GM23338 (cell line): ENCODE measurements at regions not wholly inside any gene's neighbourhood (a gene's known extent, or its start where the extent isn't known, plus 50 kb on each side); places are given as distances from the start of the nearest gene placed in this dataset.

Source experiments
- ATAC-seq: fragments of 200-7000 bp; cut with Tn5 transposase; 3 replicates; pipeline ENCODE4 v1.9.1; 2020
- DNase-seq: peaks from one replicate; pipeline ENCODE4 v3.0.0-alpha.2; 2015; ENCODE audit warnings: low spot score
- H2AFZ ChIP-seq: fragments of 200-600 bp; sonication (generic); 2 replicates; pipeline ENCODE4 v1.8.0; 2016; ENCODE audit warnings: antibody characterized with exemption, mild to moderate bottlenecking, moderate library complexity
- H3F3A ChIP-seq: fragments of 200-600 bp; sonication (generic); replicated peaks from 2 replicates; pipeline ENCODE4 v1.8.0; 2017; ENCODE audit warnings: antibody characterized with exemption, mixed run types, low read depth
- H3K27ac ChIP-seq: fragments of 200-600 bp; sonication (generic); 2 replicates; pipeline ENCODE4 v1.6.1; 2016; ENCODE audit warnings: low read depth
- H3K27me3 ChIP-seq: fragments of 200-600 bp; sonication (generic); 2 replicates; pipeline ENCODE4 v1.8.0; 2016; ENCODE audit warnings: mild to moderate bottlenecking, mixed run types, moderate library complexity; ENCODE audit not compliant: insufficient read depth
- H3K36me3 ChIP-seq: fragments of 200-600 bp; sonication (generic); 2 replicates; pipeline ENCODE4 v1.8.0; 2016; ENCODE audit warnings: mild to moderate bottlenecking; ENCODE audit not compliant: insufficient read depth
- H3K4me1 ChIP-seq: fragments of 200-600 bp; sonication (generic); 2 replicates; pipeline ENCODE4 v1.8.0; 2016; ENCODE audit warnings: mild to moderate bottlenecking, moderate library complexity; ENCODE audit not compliant: insufficient read depth
- H3K4me2 ChIP-seq: fragments of 200-600 bp; sonication (generic); 2 replicates; pipeline ENCODE4 v1.7.1; 2017; ENCODE audit warnings: mixed run types
- H3K4me3 ChIP-seq: fragments of 200-600 bp; sonication (generic); 2 replicates; pipeline ENCODE4 v1.6.1; 2016; ENCODE audit warnings: mixed run types
- H3K79me2 ChIP-seq: fragments of 200-600 bp; sonication (generic); replicated peaks from 2 replicates; pipeline ENCODE4 v1.8.0; 2017; ENCODE audit warnings: mild to moderate bottlenecking; ENCODE audit not compliant: insufficient read depth
- H3K9me2 ChIP-seq: fragments of 200-600 bp; sonication (generic); 2 replicates; pipeline ENCODE4 v1.8.0; 2017; ENCODE audit not compliant: insufficient read depth
- H4K20me1 ChIP-seq: fragments of 200-600 bp; sonication (generic); replicated peaks from 2 replicates; pipeline ENCODE4 v1.8.0; 2017; ENCODE audit warnings: mild to moderate bottlenecking; ENCODE audit not compliant: insufficient read depth
- H3K27ac Mint-ChIP-seq: 2 replicates; pipeline ENCODE4 v1.8.0; 2020; ENCODE audit warnings: inconsistent platforms, mild to moderate bottlenecking, moderate library complexity, mixed read lengths
- H3K27me3 Mint-ChIP-seq: 3 replicates; pipeline ENCODE4 v1.8.0; 2022; ENCODE audit warnings: low read depth, mild to moderate bottlenecking, moderate library complexity, mixed read lengths, inconsistent platforms; ENCODE audit not compliant: insufficient read depth, poor library complexity
- H3K36me3 Mint-ChIP-seq: 3 replicates; pipeline ENCODE4 v1.8.0; 2021; ENCODE audit warnings: low read depth, mild to moderate bottlenecking, inconsistent platforms, moderate library complexity, mixed read lengths
- H3K4me1 Mint-ChIP-seq: 3 replicates; pipeline ENCODE4 v1.8.0; 2020; ENCODE audit warnings: mild to moderate bottlenecking, inconsistent platforms, mixed read lengths
- H3K4me3 Mint-ChIP-seq: 3 replicates; pipeline ENCODE4 v1.8.0; 2021; ENCODE audit warnings: moderate library complexity, mild to moderate bottlenecking, inconsistent platforms, mixed read lengths
- H3K9me3 Mint-ChIP-seq: 3 replicates; pipeline ENCODE4 v1.8.0; 2020; ENCODE audit warnings: moderate library complexity, mild to moderate bottlenecking, inconsistent platforms, mixed read lengths
- CREB1 ChIP-seq: fragments of 250-450 bp; sonication (Bioruptor Pico); IDR thresholded peaks from 2 replicates; pipeline ENCODE4 v1.5.0; 2020; ENCODE audit warnings: low read depth, mild to moderate bottlenecking, moderate library complexity
- CTCF ChIP-seq, 2 experiments: fragments of 200-600 bp in 1 of 2; sonication (generic) in 1 of 2; conservative IDR thresholded peaks; 2 replicates each; pipeline versions ENCODE4 v1.5.1 to v1.6.1; 2016 to 2017; ENCODE audit warnings: antibody characterized with exemption in 2 of 2, low read depth in 2 of 2, mild to moderate bottlenecking in 2 of 2, moderate library complexity in 1 of 2
- EZH2 ChIP-seq: fragments of 200-600 bp; sonication (generic); IDR thresholded peaks from one replicate; pipeline ENCODE4 v1.8.0; 2017; ENCODE audit warnings: antibody characterized with exemption, mild to moderate bottlenecking, low read depth; ENCODE audit not compliant: unreplicated experiment
- EZH2phosphoT487 ChIP-seq: fragments of 200-600 bp; sonication (generic); IDR thresholded peaks from one replicate; pipeline ENCODE4 v1.8.1; 2018; ENCODE audit warnings: antibody characterized with exemption; ENCODE audit not compliant: unreplicated experiment
- JUNB ChIP-seq: IDR thresholded peaks from one replicate; pipeline ENCODE4 v1.6.1; 2016; ENCODE audit warnings: antibody characterized with exemption; ENCODE audit not compliant: unreplicated experiment
- NANOG ChIP-seq: IDR thresholded peaks from 2 replicates; pipeline ENCODE4 v1.6.1; 2016; ENCODE audit warnings: antibody characterized with exemption, borderline replicate concordance
- POLR2AphosphoS5 ChIP-seq: IDR thresholded peaks from 2 replicates; pipeline ENCODE4 v1.6.1; 2016; ENCODE audit warnings: antibody characterized with exemption, low read depth
- STAT1 ChIP-seq: IDR thresholded peaks from one replicate; pipeline ENCODE4 v1.6.1; 2016; ENCODE audit warnings: antibody characterized with exemption; ENCODE audit not compliant: unreplicated experiment
- ZNF114 ChIP-seq: fragments of 250-450 bp; sonication (Bioruptor Pico); IDR thresholded peaks from 2 replicates; pipeline ENCODE4 v1.5.0; 2020; ENCODE audit warnings: mild to moderate bottlenecking, moderate library complexity
- ZNF331 ChIP-seq: fragments of 250-450 bp; sonication (Bioruptor Pico); IDR thresholded peaks from 2 replicates; pipeline ENCODE4 v1.5.0; 2020; ENCODE audit warnings: low read depth, mild to moderate bottlenecking, moderate library complexity
- TF ChIP-seq, protein P1 (sequence below): IDR thresholded peaks from 2 replicates; pipeline ENCODE4 v1.6.1; 2016; ENCODE audit warnings: antibody characterized with exemption
- TF ChIP-seq, protein P2 (sequence below): fragments of 250-450 bp; sonication (Bioruptor Pico); IDR thresholded peaks from 2 replicates; pipeline ENCODE4 v1.5.0; 2020; ENCODE audit warnings: mild to moderate bottlenecking, moderate library complexity
- TF ChIP-seq, protein P3 (sequence below): IDR thresholded peaks from one replicate; pipeline ENCODE4 v1.6.1; 2018; ENCODE audit warnings: antibody characterized with exemption; ENCODE audit not compliant: unreplicated experiment

- Histone ChIP-seq H3K36me3 (peaks cover 5% of the 10 kb centered on the region; the same call in 1 of the 2 replicates), H4K20me1 (no peaks in the 10 kb centered on the region), H3K4me1 (peaks cover 9% of the 10 kb centered on the region; the same call in 1 of the 2 replicates), H3K4me2 (no peak overlapping the region), H3F3A (no peaks in the 10 kb centered on the region), H2AFZ (no peak overlapping the region), H3K9me2 (0 out of 2 replicates have a peak, but pooled peaks cover 6% of the 10 kb centered on the region), H3K79me2 (peaks cover 22% of the 10 kb centered on the region; the same call in 1 of the 2 replicates), H3K4me3 (no peak overlapping the region), H3K27me3 (no peaks in the 10 kb centered on the region), H3K27ac (no peak overlapping the region)
- H3K27me3 Mint-ChIP-seq: peaks cover 1% of the 10 kb centered on the region
- ATAC-seq: no peak
- no peak overlapping the region for H3K27ac Mint-ChIP-seq
- H3K4me1 Mint-ChIP-seq: peaks cover 20% of the 10 kb centered on the region
- no peak overlapping the region for H3K4me3 Mint-ChIP-seq
- TF ChIP-seq, protein P1, sequence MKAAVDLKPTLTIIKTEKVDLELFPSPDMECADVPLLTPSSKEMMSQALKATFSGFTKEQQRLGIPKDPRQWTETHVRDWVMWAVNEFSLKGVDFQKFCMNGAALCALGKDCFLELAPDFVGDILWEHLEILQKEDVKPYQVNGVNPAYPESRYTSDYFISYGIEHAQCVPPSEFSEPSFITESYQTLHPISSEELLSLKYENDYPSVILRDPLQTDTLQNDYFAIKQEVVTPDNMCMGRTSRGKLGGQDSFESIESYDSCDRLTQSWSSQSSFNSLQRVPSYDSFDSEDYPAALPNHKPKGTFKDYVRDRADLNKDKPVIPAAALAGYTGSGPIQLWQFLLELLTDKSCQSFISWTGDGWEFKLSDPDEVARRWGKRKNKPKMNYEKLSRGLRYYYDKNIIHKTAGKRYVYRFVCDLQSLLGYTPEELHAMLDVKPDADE: no peak
- TF ChIP-seq ZNF331 (CRISPR knock-in tag) (no peak), NANOG (no peak), CREB1 (no peak), STAT1 (no peak), ZNF114 (CRISPR knock-in tag) (no peak), JUNB (no peak), EZH2phosphoT487 (no peak), POLR2AphosphoS5 (no peak), CTCF (conservative IDR thresholded peaks at IDR 0.05; ENCODE audit: low read depth in 2 of 2) (no peak), EZH2 (no peak)
- TF ChIP-seq, protein P2, sequence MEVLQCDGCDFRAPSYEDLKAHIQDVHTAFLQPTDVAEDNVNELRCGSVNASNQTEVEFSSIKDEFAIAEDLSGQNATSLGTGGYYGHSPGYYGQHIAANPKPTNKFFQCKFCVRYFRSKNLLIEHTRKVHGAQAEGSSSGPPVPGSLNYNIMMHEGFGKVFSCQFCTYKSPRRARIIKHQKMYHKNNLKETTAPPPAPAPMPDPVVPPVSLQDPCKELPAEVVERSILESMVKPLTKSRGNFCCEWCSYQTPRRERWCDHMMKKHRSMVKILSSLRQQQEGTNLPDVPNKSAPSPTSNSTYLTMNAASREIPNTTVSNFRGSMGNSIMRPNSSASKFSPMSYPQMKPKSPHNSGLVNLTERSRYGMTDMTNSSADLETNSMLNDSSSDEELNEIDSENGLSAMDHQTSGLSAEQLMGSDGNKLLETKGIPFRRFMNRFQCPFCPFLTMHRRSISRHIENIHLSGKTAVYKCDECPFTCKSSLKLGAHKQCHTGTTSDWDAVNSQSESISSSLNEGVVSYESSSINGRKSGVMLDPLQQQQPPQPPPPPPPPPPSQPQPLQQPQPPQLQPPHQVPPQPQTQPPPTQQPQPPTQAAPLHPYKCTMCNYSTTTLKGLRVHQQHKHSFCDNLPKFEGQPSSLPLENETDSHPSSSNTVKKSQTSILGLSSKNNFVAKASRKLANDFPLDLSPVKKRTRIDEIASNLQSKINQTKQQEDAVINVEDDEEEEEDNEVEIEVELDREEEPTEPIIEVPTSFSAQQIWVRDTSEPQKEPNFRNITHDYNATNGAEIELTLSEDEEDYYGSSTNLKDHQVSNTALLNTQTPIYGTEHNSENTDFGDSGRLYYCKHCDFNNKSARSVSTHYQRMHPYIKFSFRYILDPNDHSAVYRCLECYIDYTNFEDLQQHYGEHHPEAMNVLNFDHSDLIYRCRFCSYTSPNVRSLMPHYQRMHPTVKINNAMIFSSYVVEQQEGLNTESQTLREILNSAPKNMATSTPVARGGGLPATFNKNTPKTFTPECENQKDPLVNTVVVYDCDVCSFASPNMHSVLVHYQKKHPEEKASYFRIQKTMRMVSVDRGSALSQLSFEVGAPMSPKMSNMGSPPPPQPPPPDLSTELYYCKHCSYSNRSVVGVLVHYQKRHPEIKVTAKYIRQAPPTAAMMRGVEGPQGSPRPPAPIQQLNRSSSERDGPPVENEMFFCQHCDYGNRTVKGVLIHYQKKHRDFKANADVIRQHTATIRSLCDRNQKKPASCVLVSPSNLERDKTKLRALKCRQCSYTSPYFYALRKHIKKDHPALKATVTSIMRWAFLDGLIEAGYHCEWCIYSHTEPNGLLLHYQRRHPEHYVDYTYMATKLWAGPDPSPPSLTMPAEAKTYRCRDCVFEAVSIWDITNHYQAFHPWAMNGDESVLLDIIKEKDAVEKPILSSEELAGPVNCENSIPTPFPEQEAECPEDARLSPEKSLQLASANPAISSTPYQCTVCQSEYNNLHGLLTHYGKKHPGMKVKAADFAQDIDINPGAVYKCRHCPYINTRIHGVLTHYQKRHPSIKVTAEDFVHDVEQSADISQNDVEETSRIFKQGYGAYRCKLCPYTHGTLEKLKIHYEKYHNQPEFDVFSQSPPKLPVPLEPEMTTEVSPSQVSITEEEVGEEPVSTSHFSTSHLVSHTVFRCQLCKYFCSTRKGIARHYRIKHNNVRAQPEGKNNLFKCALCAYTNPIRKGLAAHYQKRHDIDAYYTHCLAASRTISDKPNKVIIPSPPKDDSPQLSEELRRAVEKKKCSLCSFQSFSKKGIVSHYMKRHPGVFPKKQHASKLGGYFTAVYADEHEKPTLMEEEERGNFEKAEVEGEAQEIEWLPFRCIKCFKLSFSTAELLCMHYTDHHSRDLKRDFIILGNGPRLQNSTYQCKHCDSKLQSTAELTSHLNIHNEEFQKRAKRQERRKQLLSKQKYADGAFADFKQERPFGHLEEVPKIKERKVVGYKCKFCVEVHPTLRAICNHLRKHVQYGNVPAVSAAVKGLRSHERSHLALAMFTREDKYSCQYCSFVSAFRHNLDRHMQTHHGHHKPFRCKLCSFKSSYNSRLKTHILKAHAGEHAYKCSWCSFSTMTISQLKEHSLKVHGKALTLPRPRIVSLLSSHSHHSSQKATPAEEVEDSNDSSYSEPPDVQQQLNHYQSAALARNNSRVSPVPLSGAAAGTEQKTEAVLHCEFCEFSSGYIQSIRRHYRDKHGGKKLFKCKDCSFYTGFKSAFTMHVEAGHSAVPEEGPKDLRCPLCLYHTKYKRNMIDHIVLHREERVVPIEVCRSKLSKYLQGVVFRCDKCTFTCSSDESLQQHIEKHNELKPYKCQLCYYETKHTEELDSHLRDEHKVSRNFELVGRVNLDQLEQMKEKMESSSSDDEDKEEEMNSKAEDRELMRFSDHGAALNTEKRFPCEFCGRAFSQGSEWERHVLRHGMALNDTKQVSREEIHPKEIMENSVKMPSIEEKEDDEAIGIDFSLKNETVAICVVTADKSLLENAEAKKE (CRISPR knock-in tag): no peak
- TF ChIP-seq, protein P3, sequence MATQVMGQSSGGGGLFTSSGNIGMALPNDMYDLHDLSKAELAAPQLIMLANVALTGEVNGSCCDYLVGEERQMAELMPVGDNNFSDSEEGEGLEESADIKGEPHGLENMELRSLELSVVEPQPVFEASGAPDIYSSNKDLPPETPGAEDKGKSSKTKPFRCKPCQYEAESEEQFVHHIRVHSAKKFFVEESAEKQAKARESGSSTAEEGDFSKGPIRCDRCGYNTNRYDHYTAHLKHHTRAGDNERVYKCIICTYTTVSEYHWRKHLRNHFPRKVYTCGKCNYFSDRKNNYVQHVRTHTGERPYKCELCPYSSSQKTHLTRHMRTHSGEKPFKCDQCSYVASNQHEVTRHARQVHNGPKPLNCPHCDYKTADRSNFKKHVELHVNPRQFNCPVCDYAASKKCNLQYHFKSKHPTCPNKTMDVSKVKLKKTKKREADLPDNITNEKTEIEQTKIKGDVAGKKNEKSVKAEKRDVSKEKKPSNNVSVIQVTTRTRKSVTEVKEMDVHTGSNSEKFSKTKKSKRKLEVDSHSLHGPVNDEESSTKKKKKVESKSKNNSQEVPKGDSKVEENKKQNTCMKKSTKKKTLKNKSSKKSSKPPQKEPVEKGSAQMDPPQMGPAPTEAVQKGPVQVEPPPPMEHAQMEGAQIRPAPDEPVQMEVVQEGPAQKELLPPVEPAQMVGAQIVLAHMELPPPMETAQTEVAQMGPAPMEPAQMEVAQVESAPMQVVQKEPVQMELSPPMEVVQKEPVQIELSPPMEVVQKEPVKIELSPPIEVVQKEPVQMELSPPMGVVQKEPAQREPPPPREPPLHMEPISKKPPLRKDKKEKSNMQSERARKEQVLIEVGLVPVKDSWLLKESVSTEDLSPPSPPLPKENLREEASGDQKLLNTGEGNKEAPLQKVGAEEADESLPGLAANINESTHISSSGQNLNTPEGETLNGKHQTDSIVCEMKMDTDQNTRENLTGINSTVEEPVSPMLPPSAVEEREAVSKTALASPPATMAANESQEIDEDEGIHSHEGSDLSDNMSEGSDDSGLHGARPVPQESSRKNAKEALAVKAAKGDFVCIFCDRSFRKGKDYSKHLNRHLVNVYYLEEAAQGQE: no peak
- H3K36me3 Mint-ChIP-seq: no peaks in the 10 kb centered on the region
- no peak for DNase-seq
- no peaks in the 10 kb centered on the region for H3K9me3 Mint-ChIP-seq
Measured at GRCh38 chr5:67809589-67809988, 406.0 kb upstream of the PIK3R1 start.
